SK-N-SH treated with all-trans-retinoic acid at 6 μM for 48 hours (cell line): ENCODE measurements at regions not wholly inside any gene's neighbourhood (a gene's known extent, or its start where the extent isn't known, plus 50 kb on each side); places are given as distances from the start of the nearest gene placed in this dataset.

ENCODE experiments used
- CSDC2 ChIP-seq: fragments of 250-450 bp; sonication (Bioruptor Pico); IDR thresholded peaks from 2 replicates; pipeline ENCODE4 v1.5.0; 2020; ENCODE audit warnings: mild to moderate bottlenecking, moderate library complexity
- RARB ChIP-seq: fragments of 250-450 bp; sonication (Bioruptor Pico); IDR thresholded peaks from 2 replicates; pipeline ENCODE4 v1.8.0; 2021; ENCODE audit warnings: mild to moderate bottlenecking, moderate library complexity
- ZNF70 ChIP-seq: fragments of 450-650 bp; formaldehyde crosslinking; IDR thresholded peaks from 2 replicates; pipeline ENCODE4 v1.5.0; 2020; ENCODE audit warnings: mild to moderate bottlenecking, moderate library complexity
- TF ChIP-seq, protein P1 (sequence below): fragments of 250-450 bp; sonication (Bioruptor Pico); IDR thresholded peaks from 2 replicates; pipeline ENCODE4 v1.8.0; 2020; ENCODE audit warnings: mild to moderate bottlenecking, moderate library complexity, borderline replicate concordance

DNA sequence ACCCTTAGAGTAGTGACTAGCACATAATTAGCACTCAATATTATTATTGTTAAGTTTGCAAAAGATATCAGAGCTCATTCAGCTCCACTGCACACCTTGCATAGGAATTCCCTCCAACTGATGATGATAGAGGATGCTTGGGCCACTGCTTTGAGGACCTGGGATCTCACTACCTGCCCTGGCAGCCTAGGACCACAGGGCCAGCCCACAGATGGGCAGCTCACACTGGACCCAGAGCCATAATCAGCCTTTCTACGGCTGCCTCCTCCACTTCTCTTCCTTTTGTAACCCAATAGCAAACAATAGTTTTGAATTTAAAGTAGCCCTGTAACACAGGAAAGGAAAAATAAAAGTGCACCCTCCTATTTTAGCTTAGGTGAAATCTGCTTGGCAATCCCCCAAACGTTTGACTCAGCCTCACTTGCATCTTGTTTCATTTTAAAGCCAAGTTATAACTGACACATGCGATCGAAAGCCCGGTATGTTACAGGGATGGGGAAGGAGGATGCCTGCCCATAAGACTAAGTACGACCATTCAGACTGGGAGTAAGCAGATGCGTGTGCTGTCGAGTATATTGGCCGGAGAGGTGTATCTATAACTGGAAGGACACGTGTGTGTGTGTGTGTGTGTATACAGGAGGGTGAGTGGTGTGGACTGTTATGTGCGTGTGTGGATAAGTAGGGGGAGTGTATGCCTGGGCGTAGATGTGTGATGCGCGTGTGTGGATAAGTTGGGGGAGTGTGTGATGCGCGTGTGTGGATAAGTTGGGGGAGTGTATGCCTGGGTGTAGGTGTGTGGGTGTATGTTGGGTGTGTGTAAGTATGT, 65.9 kb downstream of the CPN2 start:
- no peak for TF ChIP-seq RARB (CRISPR knock-in tag)
- TF ChIP-seq, protein P1, sequence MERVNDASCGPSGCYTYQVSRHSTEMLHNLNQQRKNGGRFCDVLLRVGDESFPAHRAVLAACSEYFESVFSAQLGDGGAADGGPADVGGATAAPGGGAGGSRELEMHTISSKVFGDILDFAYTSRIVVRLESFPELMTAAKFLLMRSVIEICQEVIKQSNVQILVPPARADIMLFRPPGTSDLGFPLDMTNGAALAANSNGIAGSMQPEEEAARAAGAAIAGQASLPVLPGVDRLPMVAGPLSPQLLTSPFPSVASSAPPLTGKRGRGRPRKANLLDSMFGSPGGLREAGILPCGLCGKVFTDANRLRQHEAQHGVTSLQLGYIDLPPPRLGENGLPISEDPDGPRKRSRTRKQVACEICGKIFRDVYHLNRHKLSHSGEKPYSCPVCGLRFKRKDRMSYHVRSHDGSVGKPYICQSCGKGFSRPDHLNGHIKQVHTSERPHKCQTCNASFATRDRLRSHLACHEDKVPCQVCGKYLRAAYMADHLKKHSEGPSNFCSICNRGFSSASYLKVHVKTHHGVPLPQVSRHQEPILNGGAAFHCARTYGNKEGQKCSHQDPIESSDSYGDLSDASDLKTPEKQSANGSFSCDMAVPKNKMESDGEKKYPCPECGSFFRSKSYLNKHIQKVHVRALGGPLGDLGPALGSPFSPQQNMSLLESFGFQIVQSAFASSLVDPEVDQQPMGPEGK (CRISPR knock-in tag), result no peak
- TF ChIP-seq ZNF70 (CRISPR knock-in tag), result no peak
- no peak for TF ChIP-seq CSDC2
